ENCODE measurements at regions not wholly inside any gene's neighbourhood (a gene's known extent, or its start where the extent isn't known, plus 50 kb on each side); places are given as distances from the start of the nearest gene placed in this dataset.
"Not testable (repeated sequence)": the region's sequence is repeated elsewhere in the genome, so short reads cannot be mapped to it uniquely, and the experiment has no call there.

GRCh38 chr6:102902471-102902870 lies 1509.0 kb downstream of the GRIK2 start:
- DNase-seq (ENCODE audit: low read depth): no peak

DNA sequence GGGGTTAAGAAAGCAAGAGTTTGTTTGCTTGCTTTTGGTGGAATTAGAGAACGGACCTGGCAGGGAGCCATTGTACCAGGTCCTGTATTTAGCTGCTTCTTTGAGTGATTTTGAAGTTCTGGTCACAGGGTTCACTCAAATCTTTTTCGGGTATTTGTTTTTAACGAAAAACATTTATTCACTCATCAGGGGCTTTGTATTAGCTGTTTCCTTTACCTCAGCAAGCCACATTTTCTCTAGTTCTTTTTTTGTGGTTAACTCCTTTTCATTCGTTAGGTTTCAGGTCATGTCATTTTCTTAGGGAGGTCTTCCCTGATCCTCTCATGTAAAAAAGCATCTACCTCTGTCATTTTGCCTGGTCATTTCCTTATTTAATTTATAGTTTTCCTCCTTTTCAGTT lies 1502.2 kb downstream of the GRIK2 start:
- no peak for DNase-seq (ENCODE audit: low read depth)

DNA sequence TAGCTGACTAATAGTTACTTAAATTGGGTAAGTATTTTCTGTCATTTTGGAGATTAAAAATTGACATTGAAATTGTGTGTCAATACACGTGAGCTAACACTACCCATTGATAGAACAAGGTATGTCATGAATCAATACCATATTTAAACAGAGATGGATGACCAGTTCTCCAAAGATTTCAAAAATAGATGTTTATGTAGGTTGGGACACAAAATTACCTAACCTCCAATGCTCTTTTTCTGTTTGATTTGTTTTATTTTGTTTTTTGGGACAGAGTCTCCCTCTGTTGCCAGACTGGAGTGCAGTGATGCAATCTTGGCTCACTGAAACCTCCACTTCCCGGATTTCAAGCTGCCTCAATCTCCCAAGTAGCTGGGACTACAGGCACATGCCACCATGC lies 1491.7 kb downstream of the GRIK2 start:
- no peak for DNase-seq (ENCODE audit: low read depth)

DNA sequence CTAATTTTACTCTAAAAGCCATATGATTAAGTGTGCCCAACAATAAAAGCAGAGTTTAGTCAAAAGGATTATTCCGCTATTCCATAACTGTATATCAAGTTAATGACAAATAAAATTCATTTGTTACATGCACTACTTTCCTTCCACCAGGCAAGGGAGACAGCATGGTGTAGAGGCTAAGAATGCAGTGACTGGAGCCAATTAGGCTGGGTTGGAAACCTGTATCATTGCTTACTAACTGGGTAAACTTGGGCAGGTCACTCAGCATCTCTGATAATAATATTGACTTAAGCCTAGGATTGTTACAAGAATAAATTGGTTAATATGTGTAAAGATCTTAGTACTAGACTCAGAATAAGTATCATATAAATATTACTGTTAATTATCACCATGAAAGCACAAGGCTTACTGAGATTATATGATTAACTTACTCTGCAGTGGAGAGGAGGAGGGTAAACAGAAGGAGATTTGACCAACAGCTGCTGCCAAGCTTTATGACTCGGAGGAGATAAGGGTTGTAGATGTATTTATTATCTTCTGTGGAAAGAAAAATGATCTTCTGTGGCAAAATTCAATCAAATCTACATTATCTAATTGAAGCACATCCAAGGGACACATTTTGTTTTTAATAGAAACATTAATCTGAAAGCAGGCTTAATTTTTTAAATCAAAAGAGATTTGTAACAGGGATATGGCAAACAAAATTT lies 1459.9 kb downstream of the GRIK2 start:
- no peak for DNase-seq (ENCODE audit: low read depth)

DNA sequence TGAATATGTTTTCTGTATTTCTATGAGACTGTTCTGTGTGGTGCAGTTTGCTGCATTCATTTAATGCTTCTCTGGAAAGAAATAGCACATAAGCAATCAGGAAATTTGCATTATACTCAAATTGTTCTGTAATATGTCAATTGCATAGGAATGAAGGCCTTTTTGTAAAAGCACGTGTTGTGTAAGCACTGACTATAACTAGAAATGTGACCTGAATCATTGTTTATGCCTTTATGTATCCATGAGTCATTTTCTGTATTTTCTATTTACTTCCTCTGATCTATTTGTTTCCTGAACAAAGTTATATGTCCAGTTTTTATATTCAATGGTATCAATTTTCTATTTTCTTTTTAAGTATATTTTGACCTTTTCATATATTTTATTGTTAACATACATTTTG lies 1455.3 kb downstream of the GRIK2 start:
- no peak for DNase-seq (ENCODE audit: low read depth)

DNA sequence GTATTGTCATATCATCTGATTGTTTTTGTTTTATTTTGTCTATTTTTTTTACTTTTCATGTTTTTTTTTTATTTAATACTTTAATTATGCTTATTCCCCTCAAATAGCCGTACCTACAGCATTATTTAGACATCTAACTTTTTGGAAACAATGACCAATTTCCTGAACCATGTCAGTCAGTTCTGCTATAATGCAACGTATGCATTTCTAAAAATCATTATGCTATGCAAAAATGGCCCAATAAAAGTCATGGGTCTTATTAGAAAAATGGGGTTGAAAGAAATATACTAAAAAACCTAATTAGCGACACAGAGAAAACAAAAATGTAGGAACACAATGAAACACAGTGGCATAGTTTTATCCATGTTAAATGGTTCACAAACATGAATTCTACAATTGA lies 1454.7 kb downstream of the GRIK2 start:
- DNase-seq (ENCODE audit: low read depth): no peak

DNA sequence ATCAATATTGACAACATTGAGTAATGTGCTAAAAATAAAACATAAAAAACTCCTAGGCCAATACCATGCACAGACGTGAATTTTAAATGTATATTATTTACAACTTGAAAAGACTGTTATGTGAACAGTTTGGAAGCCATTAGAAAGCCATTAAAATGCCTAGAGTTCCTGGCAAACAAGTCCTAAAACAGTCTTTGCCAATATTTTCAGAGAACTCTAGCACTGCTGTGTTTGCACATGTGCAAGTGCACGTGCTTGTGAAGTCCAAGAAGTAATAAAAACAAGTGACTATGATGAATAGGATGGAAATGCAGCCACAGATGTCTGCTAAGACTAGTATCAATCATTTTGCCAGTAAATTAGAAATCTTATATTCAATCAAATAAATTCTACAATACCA lies 1447.6 kb downstream of the GRIK2 start:
- no peak for DNase-seq (ENCODE audit: low read depth)

- DNase-seq (ENCODE audit: low read depth): no peak
Observed at GRCh38 chr6:102832021-102832420, 1438.5 kb downstream of the GRIK2 start.

- no peak for DNase-seq (ENCODE audit: low read depth)
Observed at GRCh38 chr6:102820098-102820497, 1426.6 kb downstream of the GRIK2 start.

- DNase-seq (ENCODE audit: low read depth): no peak
Observed at GRCh38 chr6:102815207-102815606, 1421.7 kb downstream of the GRIK2 start.

DNA sequence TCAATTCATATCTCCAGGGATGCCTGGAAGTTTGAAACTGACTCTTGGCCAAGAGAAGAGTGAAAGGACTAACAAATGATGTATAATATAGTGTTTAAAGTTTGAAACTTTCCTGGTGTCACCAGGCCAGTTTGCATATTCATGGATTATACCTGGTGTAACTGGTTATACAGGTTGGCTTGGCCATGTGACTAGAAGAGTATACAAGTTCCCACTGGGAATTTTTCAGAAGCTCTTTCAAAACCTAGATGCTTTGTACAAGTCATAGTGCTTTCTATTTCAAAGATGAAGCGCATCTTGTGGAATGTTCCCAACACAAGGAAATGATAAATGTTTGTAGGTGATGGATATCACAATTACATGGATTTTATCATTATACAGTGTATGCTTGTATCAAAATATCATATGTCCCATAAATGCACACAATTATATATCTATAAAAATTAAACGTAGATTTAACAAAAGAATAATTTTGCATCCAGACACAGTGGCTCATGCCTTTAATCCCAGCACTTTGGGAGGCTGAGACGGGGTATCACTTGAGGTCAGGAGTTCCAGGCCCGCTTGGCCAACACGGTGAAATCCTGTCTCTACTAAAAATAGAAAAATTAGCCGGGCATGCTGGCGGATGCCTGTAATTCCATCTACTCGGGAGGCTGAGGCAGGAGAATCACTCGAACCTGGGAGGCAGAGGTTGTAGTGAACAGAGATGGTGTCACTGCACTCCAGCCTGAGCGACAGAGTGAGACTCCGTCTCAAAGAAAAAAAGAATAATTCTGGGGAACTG lies 1420.2 kb downstream of the GRIK2 start:
- no peak for DNase-seq (ENCODE audit: low read depth)

- DNase-seq (ENCODE audit: low read depth): no peak
Observed at GRCh38 chr6:102812242-102812641, 1418.7 kb downstream of the GRIK2 start.

DNA sequence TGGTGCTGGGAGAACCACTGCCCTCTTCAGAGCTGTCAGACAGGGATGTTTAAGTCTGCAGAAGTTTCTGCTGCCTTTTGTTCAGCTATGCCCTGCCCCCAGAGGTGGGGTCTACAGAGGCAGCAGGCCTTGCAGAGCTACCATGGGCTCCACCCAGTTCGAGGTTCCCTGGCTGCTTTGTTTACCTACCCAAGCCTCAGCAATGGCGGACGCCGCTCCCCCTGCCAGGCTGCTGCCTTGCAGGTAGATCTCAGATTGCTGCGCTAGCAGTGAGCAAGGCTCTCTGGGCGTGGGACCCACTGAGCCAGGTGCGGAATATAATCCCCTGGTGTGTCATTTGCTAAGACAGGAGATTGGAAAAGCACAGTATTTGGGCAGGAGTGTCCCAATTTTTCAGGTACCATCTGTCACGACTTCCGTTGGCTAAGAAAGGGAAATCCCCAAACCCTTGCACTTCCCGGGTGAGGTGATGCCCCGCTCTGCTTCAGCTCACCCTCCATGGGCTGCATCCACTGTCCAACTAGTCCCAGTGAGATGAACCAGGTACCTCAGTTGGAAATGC lies 1415.5 kb downstream of the GRIK2 start:
- DNase-seq (ENCODE audit: low read depth): not testable (repeated sequence)

DNA sequence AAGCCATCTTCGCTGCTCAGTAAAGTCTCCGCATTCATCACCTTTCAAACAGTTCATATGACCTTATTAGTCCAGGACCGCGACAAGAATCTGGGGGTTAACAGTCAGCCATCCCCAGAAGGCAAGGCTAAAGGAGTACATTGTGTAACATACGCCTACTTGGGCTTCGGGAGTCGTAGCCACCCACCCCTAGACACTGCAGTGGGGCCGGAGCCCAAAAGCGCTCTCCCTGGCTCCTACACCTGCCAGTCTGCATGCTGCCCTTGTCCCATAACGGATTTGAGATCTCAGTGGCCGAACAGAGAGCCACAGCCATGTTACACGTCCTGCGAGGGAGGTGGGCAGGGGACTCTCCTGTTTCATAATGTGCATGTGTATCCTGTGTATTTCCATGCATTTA lies 1405.5 kb downstream of the GRIK2 start:
- DNase-seq (ENCODE audit: low read depth): no peak

DNA sequence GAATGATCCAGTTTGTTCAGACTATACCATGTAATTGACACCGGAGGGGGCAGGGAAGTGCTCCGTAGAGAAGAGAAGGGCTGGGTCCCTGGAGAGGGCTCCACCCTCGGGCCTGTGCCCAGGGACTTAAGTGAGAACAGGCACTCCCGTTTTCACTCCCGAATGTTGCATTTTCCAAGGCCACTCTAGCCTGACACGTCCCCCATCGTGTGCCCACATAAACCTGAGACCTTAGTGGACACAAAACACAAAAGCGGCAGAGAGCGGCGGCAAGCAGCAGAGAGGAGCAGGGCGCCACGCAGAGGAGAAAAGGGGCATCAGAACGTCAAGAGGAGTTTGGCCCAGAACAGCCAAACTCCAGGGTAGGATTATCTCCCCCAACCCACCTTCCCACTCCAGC lies 1405.1 kb downstream of the GRIK2 start:
- no peak for DNase-seq (ENCODE audit: low read depth)

DNA sequence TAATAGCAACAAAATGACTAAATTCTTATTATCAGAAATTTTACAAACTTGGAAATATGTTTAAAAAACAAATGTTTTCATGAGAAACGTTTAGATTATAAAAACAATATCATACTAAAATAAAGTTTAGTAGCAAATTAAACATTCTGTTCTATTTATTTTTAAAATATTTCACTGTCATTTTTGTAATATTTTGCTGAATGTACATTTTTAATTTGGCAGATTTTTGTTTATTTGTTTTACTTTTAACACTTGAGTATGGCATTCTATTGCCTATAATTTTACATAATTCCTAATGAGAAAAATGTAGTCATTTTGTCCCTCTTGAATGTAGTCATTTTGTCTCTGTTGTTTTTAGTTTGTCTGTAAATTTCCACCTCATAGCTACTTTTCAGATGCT lies 1400.2 kb downstream of the GRIK2 start:
- DNase-seq (ENCODE audit: low read depth): no peak

GRCh38 chr6:102774326-102774725 lies 1380.8 kb downstream of the GRIK2 start:
- DNase-seq (ENCODE audit: low read depth): no peak

GRCh38 chr6:102773636-102774035 lies 1380.1 kb downstream of the GRIK2 start:
- no peak for DNase-seq (ENCODE audit: low read depth)

DNA sequence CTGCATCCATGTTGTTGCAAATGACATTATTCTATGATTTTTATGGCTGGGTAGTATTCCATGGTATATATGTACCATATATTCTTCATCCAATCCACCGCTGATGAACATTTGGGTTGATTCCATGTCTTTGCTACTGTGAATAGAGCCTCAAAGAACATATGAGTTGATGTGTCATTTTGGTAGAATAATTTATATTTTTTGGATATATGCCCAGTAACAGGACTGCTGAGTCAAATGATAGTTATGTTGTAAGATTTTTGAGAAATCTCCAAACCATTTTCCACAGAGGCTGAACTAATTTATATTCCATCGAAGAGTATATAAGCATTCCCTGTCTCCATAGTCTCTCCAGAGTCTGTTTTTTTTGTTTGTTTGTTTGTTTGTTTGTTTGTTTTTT lies 1373.5 kb downstream of the GRIK2 start:
- no peak for DNase-seq (ENCODE audit: low read depth)

DNA sequence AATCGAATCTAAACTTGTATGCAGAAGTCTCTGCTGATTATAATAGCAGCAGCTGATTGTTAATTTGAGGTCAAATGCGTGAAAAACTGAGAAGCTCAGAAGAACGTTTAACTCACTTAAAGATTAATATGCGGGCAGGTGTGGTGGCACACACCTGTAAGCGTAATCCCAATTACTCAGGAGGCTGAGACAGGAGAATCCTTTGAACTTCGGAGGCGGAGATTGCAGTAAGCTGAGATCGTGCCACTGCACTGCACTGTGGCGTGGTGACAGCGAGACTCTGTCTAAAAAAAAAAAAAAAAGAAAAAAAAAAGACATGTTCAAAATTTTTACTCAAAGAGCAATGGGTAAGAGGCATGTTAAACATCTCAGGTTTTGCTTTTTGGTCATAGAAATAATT lies 1370.8 kb downstream of the GRIK2 start:
- no peak for DNase-seq (ENCODE audit: low read depth)

- DNase-seq (ENCODE audit: low read depth): no peak
Observed at GRCh38 chr6:102763891-102764290, 1370.4 kb downstream of the GRIK2 start.

DNA sequence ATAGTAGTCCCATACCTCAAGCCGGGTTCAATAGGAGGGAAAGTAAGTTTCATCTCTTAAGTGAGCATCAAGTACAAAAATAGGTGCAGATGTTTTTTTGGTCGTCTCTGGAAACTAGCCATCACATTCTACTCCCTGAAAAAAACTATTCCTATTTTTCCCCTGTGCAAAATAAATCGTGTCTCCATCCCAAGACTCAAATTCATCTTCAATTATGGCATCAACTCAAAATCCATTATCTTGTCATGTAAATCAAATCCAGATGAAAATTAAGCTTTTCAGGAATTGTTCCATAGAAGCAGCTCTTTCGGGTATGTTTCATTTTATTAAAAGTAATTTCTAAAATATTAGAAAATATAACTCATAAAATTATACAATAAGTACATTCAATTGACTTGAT lies 1368.4 kb downstream of the GRIK2 start:
- DNase-seq (ENCODE audit: low read depth): no peak

DNA sequence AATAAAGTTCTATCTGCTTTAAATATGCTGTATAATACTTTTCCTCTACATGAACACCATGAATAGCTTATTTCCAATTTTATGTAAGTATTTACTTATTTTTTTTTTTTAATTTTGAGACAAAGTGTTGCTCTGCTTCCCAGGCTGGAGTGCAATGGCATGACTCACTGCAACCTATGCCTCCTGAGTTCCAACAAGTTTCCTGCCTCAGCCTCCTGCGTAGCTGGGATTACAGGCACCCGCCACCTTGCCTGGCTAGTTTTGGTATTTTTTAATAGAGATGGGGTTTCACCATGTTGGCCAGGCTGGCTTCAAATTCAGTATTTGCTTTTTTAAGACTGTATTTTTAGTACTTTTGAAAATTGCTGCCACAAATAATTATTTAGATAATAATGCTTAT lies 1365.9 kb downstream of the GRIK2 start:
- no peak for DNase-seq (ENCODE audit: low read depth)
